Glutamatergic neuron (in vitro differentiated cells): ENCODE measurements at regions not wholly inside any gene's neighbourhood (a gene's known extent, or its start where the extent isn't known, plus 50 kb on each side); places are given as distances from the start of the nearest gene placed in this dataset.

Experiments used
- DNase-seq: peaks from one replicate; pipeline ENCODE4 v3.0.0; 2022
- H3K27ac Mint-ChIP-seq: one replicate; pipeline ENCODE4 v1.8.0; 2020; ENCODE audit warnings: mild to moderate bottlenecking, mixed read lengths, inconsistent platforms; ENCODE audit not compliant: unreplicated experiment
- H3K27me3 Mint-ChIP-seq: one replicate; pipeline ENCODE4 v1.8.0; 2020; ENCODE audit warnings: mild to moderate bottlenecking, moderate library complexity, mixed read lengths, inconsistent platforms; ENCODE audit not compliant: unreplicated experiment
- H3K36me3 Mint-ChIP-seq: one replicate; pipeline ENCODE4 v1.8.0; 2020; ENCODE audit warnings: mild to moderate bottlenecking, mixed read lengths, inconsistent platforms; ENCODE audit not compliant: unreplicated experiment
- H3K4me1 Mint-ChIP-seq: one replicate; pipeline ENCODE4 v1.8.0; 2020; ENCODE audit warnings: mild to moderate bottlenecking, low read depth, mixed read lengths, inconsistent platforms; ENCODE audit not compliant: unreplicated experiment
- H3K4me3 Mint-ChIP-seq: one replicate; pipeline ENCODE4 v1.8.0; 2020; ENCODE audit warnings: mild to moderate bottlenecking, mixed read lengths, inconsistent platforms; ENCODE audit not compliant: unreplicated experiment
- H3K9me3 Mint-ChIP-seq: one replicate; pipeline ENCODE4 v1.8.0; 2020; ENCODE audit warnings: mild to moderate bottlenecking, moderate library complexity, mixed read lengths, inconsistent platforms; ENCODE audit not compliant: unreplicated experiment
- CTCF ChIP-seq: fragments of 200-600 bp; sonication (generic); IDR thresholded peaks from one replicate; pipeline ENCODE4 v1.5.0; 2021; ENCODE audit not compliant: partially characterized antibody, unreplicated experiment

- Mint-ChIP-seq H3K9me3 (no peaks in the 10 kb centered on the region), H3K36me3 (no peaks in the 10 kb centered on the region), H3K4me3 (no peak overlapping the region), H3K27me3 (no peaks in the 10 kb centered on the region), H3K27ac (no peak overlapping the region), H3K4me1 (no peaks in the 10 kb centered on the region)
- no peak for TF ChIP-seq CTCF
- no peak for DNase-seq
These were observed 341.5 kb upstream of the ZP4 start for GRCh38 chr1:238232084-238232710.

DNA sequence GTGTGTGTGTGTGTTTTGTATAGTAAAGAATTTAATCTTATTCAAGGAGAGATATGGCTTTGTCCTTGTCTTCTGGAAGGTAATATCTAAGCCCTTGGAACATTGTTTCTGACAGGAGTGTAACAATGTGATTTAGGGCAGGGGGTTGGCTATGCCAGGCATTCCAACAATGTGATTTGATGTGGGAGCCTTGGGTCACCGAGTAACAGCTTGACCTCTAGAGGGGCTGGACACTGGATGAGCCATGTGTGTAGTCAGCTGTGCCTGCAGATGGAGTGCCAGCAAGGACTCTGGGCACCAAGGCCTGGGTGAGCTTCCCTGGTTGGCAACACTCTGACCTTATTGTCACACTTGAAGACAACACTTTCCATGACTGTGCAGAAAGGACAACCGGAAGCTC lies 336.1 kb upstream of the ZP4 start:
- no peaks in the 10 kb centered on the region for H3K36me3 Mint-ChIP-seq
- no peak overlapping the region for H3K4me3 Mint-ChIP-seq
- DNase-seq: no peak
- TF ChIP-seq CTCF: no peak
- H3K4me1 Mint-ChIP-seq: no peaks in the 10 kb centered on the region
- H3K27ac Mint-ChIP-seq: no peak overlapping the region
- no peaks in the 10 kb centered on the region for H3K9me3 Mint-ChIP-seq
- H3K27me3 Mint-ChIP-seq: no peaks in the 10 kb centered on the region

DNA sequence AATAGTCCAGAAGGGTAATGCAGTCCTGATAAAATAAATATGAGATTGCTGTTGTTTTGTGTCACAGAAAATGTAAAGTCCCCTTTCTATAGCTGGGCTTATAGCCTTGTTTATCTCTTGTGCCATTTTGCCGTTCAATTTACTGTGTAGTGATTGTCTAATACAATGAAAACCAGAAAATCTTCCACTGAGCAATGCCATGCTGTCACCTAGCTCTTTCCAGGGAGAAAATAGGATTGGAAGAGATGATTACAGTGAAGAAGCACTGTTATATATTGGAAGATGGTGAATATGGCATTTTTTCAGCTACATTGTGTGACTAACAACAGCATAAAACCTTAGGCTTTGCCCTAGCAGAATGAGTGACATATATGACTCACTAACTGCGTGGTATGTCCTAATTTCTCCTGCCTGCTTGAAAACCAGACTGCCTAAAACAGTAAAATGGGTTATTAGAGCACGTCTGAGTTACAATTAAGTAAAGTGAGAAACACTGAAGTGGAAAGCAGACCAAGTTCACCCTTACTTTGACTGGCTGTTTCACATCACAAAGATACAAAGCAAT lies 332.4 kb upstream of the ZP4 start:
- no peak for TF ChIP-seq CTCF
- Mint-ChIP-seq H3K4me1 (no peaks in the 10 kb centered on the region), H3K4me3 (no peak overlapping the region), H3K36me3 (no peaks in the 10 kb centered on the region), H3K9me3 (no peaks in the 10 kb centered on the region), H3K27ac (no peak overlapping the region), H3K27me3 (no peaks in the 10 kb centered on the region)
- DNase-seq: no peak

DNA sequence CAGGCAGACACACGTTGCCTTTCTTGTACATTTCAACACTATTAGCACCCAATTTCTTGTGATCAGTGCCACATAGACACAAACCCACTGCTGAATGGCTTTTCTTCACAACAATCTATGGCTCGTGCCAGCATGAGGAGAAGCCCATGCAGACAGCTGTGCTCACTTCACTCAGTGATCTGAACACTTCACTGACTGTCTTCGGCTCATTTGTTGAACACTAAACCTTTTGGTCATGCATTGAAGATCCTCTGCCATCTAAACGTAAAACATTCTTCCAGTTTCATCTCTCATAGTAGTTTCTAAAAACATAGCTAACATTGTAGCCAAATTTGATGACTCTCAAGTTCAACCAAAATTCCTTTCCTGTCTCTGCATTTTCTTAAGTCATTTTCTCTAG lies 331.0 kb upstream of the ZP4 start:
- Mint-ChIP-seq H3K36me3 (no peaks in the 10 kb centered on the region), H3K4me1 (no peaks in the 10 kb centered on the region), H3K27me3 (no peaks in the 10 kb centered on the region), H3K4me3 (no peak overlapping the region), H3K27ac (no peak overlapping the region), H3K9me3 (no peaks in the 10 kb centered on the region)
- no peak for TF ChIP-seq CTCF
- DNase-seq: no peak

- no peak for DNase-seq
- Mint-ChIP-seq H3K36me3 (no peaks in the 10 kb centered on the region), H3K27me3 (no peaks in the 10 kb centered on the region), H3K27ac (no peak overlapping the region), H3K4me3 (no peak overlapping the region), H3K4me1 (no peaks in the 10 kb centered on the region), H3K9me3 (no peaks in the 10 kb centered on the region)
- TF ChIP-seq CTCF: no peak
These were observed 323.7 kb upstream of the ZP4 start for GRCh38 chr1:238214449-238214848.
